IMR-90 (cell line): ENCODE measurements at regions not wholly inside any gene's neighbourhood (a gene's known extent, or its start where the extent isn't known, plus 50 kb on each side); places are given as distances from the start of the nearest gene placed in this dataset.

ENCODE experiments used
- ATAC-seq: fragments of 200-7000 bp; cut with Tn5 transposase; 2 replicates; pipeline ENCODE4 v1.9.1; 2020; ENCODE audit warnings: low read depth, mild to moderate bottlenecking, moderate library complexity
- BruUV-seq: library from RNA; stranded (reverse); fragments of 400-500 nt; replicated peaks from 2 replicates; lab custom pipeline; 2021; lab: Mats Ljungman, UMichigan
- CTCF ChIA-PET: fragments of 300-600 bp; formaldehyde crosslinking; extraction: SDS; loops from one replicate; lab custom pipeline; 2021; ENCODE audit warnings: antibody characterized with exemption; lab: Yijun Ruan, JAX
- POLR2A ChIA-PET: fragments of 300-600 bp; sonication (Branson Sonifier 250); formaldehyde crosslinking; loops from one replicate; lab custom pipeline; 2022; ENCODE audit warnings: antibody characterized with exemption; ENCODE audit not compliant: unreplicated experiment; lab: Charles Lee
- DNase-seq: peaks from one replicate; pipeline ENCODE4 v3.0.0; 2013
- H2AFZ ChIP-seq: replicated peaks from 2 replicates; pipeline ENCODE3; 2013; ENCODE audit warnings: low read length, mild to moderate bottlenecking; ENCODE audit not compliant: poor library complexity
- H2AK5ac ChIP-seq: 2 replicates; pipeline ENCODE4 v1.6.1; 2013; ENCODE audit warnings: low read depth, low read length, inconsistent platforms
- H2AK9ac ChIP-seq: replicated peaks from 2 replicates; pipeline ENCODE3; 2013; ENCODE audit warnings: mild to moderate bottlenecking, low read depth, low read length, moderate library complexity; ENCODE audit not compliant: poor library complexity
- H2BK120ac ChIP-seq: 2 replicates; pipeline ENCODE4 v1.6.1; 2013; ENCODE audit warnings: low read depth, low read length, inconsistent platforms
- H2BK15ac ChIP-seq: 3 replicates; pipeline ENCODE4 v1.6.1; 2013; ENCODE audit warnings: low read depth, low read length, inconsistent platforms
- H2BK20ac ChIP-seq: 2 replicates; pipeline ENCODE4 v1.6.1; 2013; ENCODE audit warnings: low read depth, mild to moderate bottlenecking, inconsistent platforms, low read length, moderate library complexity
- H2BK5ac ChIP-seq: 2 replicates; pipeline ENCODE4 v1.6.1; 2013; ENCODE audit warnings: mild to moderate bottlenecking, low read depth, low read length, inconsistent platforms; ENCODE audit not compliant: poor library complexity, severe bottlenecking
- H3K14ac ChIP-seq: replicated peaks from 2 replicates; pipeline ENCODE4 v1.6.1; 2013; ENCODE audit warnings: low read depth, low read length, inconsistent platforms
- H3K18ac ChIP-seq: 2 replicates; pipeline ENCODE4 v1.6.1; 2013; ENCODE audit warnings: low read depth, low read length, control low read depth
- H3K23ac ChIP-seq: 2 replicates; pipeline ENCODE4 v1.6.1; 2013; ENCODE audit warnings: low read depth, low read length, inconsistent platforms
- H3K27ac ChIP-seq: 2 replicates; pipeline ENCODE4 v1.5.1; 2013; ENCODE audit warnings: mild to moderate bottlenecking, control low read depth, low read length; ENCODE audit not compliant: insufficient read depth
- H3K27me3 ChIP-seq: 2 replicates; pipeline ENCODE4 v1.6.1; 2013; ENCODE audit warnings: low read length; ENCODE audit not compliant: control insufficient read depth, insufficient read depth
- H3K36me3 ChIP-seq: 2 replicates; pipeline ENCODE4 v1.6.1; 2013; ENCODE audit warnings: low read length, mixed read lengths; ENCODE audit not compliant: control insufficient read depth, insufficient read depth
- H3K4ac ChIP-seq: 2 replicates; pipeline ENCODE4 v1.6.1; 2013; ENCODE audit warnings: low read depth, low read length, inconsistent platforms
- H3K4me1 ChIP-seq: 2 replicates; pipeline ENCODE4 v1.6.1; 2013; ENCODE audit warnings: low read length, mixed read lengths; ENCODE audit not compliant: control insufficient read depth, insufficient read depth
- H3K4me2 ChIP-seq: 2 replicates; pipeline ENCODE4 v1.6.1; 2013; ENCODE audit warnings: low read depth, mild to moderate bottlenecking, control low read depth, low read length, moderate library complexity
- H3K4me3 ChIP-seq: 2 replicates; pipeline ENCODE4 v1.5.1; 2013; ENCODE audit warnings: low read depth, mild to moderate bottlenecking, control low read depth, low read length, moderate library complexity; ENCODE audit not compliant: insufficient read depth
- H3K56ac ChIP-seq: 2 replicates; pipeline ENCODE4 v1.6.1; 2013; ENCODE audit warnings: low read length, inconsistent platforms; ENCODE audit not compliant: insufficient read depth; ENCODE audit errors: extremely low read depth
- H3K79me1 ChIP-seq, 2 experiments: 2 replicates each; pipeline ENCODE4 v1.6.1; 2013; ENCODE audit warnings: low read length in 2 of 2, inconsistent platforms in 1 of 2, low read depth in 1 of 2
- H3K9ac ChIP-seq: 2 replicates; pipeline ENCODE4 v1.6.1; 2013; ENCODE audit warnings: low read depth, low read length, control low read depth
- H3K9me1 ChIP-seq: 2 replicates; pipeline ENCODE4 v1.6.1; 2013; ENCODE audit warnings: low read length, inconsistent platforms; ENCODE audit not compliant: insufficient read depth
- H3K9me3 ChIP-seq: 2 replicates; pipeline ENCODE4 v1.6.1; 2013; ENCODE audit warnings: low read length; ENCODE audit not compliant: control insufficient read depth, insufficient read depth
- H4K20me1 ChIP-seq: 2 replicates; pipeline ENCODE4 v1.6.1; 2013; ENCODE audit warnings: low read length, inconsistent platforms; ENCODE audit not compliant: insufficient read depth
- H4K5ac ChIP-seq: 2 replicates; pipeline ENCODE4 v1.6.1; 2013; ENCODE audit warnings: mild to moderate bottlenecking, low read depth, low read length, control low read depth
- H4K8ac ChIP-seq, 2 experiments: 2 replicates each; pipeline ENCODE4 v1.6.1; 2013; ENCODE audit warnings: low read depth in 2 of 2, low read length in 2 of 2, control low read depth in 1 of 2, inconsistent platforms in 1 of 2
- H4K91ac ChIP-seq: 2 replicates; pipeline ENCODE4 v1.6.1; 2013; ENCODE audit warnings: low read depth, low read length, inconsistent platforms; ENCODE audit not compliant: insufficient read depth
- BHLHE40 ChIP-seq: fragments of 150-350 bp; IDR thresholded peaks from 2 replicates; pipeline ENCODE4 v1.6.1; 2016; ENCODE audit warnings: mild to moderate bottlenecking, low read depth, low read length
- CEBPB ChIP-seq: IDR thresholded peaks from 2 replicates; pipeline ENCODE4 v1.6.1; 2012; ENCODE audit warnings: low read depth, low read length, improper control_type of control experiment
- CHD1 ChIP-seq: IDR thresholded peaks from 2 replicates; pipeline ENCODE4 v1.6.1; 2012; ENCODE audit warnings: low read depth, low read length, improper control_type of control experiment
- FOS ChIP-seq: fragments of 150-350 bp; IDR thresholded peaks from 2 replicates; pipeline ENCODE4 v1.6.1; 2016; ENCODE audit warnings: low read depth, low read length
- MAFK ChIP-seq: IDR thresholded peaks from 2 replicates; pipeline ENCODE4 v1.6.1; 2012; ENCODE audit warnings: low read depth, low read length, improper control_type of control experiment
- MAZ ChIP-seq: IDR thresholded peaks from 2 replicates; pipeline ENCODE4 v1.6.1; 2012; ENCODE audit warnings: low read depth, mild to moderate bottlenecking, low read length, improper control_type of control experiment, moderate library complexity, borderline replicate concordance
- MXI1 ChIP-seq: IDR thresholded peaks from 2 replicates; pipeline ENCODE4 v1.6.1; 2012; ENCODE audit warnings: low read depth, mild to moderate bottlenecking, low read length, moderate library complexity, borderline replicate concordance
- NFE2L2 ChIP-seq: fragments of 150-350 bp; IDR thresholded peaks from 2 replicates; pipeline ENCODE4 v1.6.1; 2016; ENCODE audit warnings: low read depth, mild to moderate bottlenecking, low read length
- POLR2A ChIP-seq: IDR thresholded peaks from 2 replicates; pipeline ENCODE4 v1.6.1; 2012; ENCODE audit warnings: mild to moderate bottlenecking, low read depth, low read length
- RAD21 ChIP-seq: IDR thresholded peaks from 2 replicates; pipeline ENCODE4 v1.6.1; 2012; ENCODE audit warnings: low read length, improper control_type of control experiment
- RCOR1 ChIP-seq: IDR thresholded peaks from 2 replicates; pipeline ENCODE4 v1.6.1; 2012; ENCODE audit warnings: mild to moderate bottlenecking, low read length, improper control_type of control experiment; ENCODE audit not compliant: insufficient replicate concordance
- RFX5 ChIP-seq: IDR thresholded peaks from 2 replicates; pipeline ENCODE4 v1.8.0; 2012; ENCODE audit warnings: low read depth, mild to moderate bottlenecking, low read length, moderate library complexity
- SMC3 ChIP-seq: fragments of 150-350 bp; IDR thresholded peaks from 2 replicates; pipeline ENCODE4 v1.6.1; 2016; ENCODE audit warnings: low read depth, mild to moderate bottlenecking, antibody characterized with exemption, low read length, moderate library complexity
- WGBS, 2 experiments: methylation state at CpG; one replicate each; pipeline versions ENCODE4 v1.1.5 to v1.1.7; 2013; ENCODE audit warnings: missing lambda C conversion rate in 2 of 2; ENCODE audit not compliant: insufficient read length in 1 of 2; ENCODE audit errors: extremely low coverage in 2 of 2; 5-methylcytosine and 5-hydroxymethylcytosine counted together
- dilution Hi-C: fragments of 300-500 bp; cut with HindIII; formaldehyde crosslinking; loops from one replicate; pipeline ENCODE4 v1.14.3; 2018; ENCODE audit warnings: low sequenced_read_pairs; ENCODE audit not compliant: unreplicated experiment
- in situ Hi-C: fragments of 300-500 bp; cut with MboI; formaldehyde crosslinking; loops from 3 replicates; pipeline ENCODE4 v1.14.3; 2019; ENCODE audit warnings: low sequenced_read_pairs, inconsistent platforms, mixed read lengths
- intact Hi-C: fragments of 100-400 bp; cut with micrococcal nuclease; formaldehyde crosslinking; loops from 2 replicates; pipeline ENCODE4 v1.10.0; 2022
- TF ChIP-seq, protein P1 (sequence below): fragments of 150-350 bp; IDR thresholded peaks from 2 replicates; pipeline ENCODE4 v1.6.1; 2017; ENCODE audit warnings: mild to moderate bottlenecking, antibody characterized with exemption, low read length, low read depth
- TF ChIP-seq, protein P2 (sequence below): fragments of 150-350 bp; IDR thresholded peaks from 2 replicates; pipeline ENCODE4 v1.6.1; 2016; ENCODE audit warnings: low read depth, mild to moderate bottlenecking, low read length, moderate library complexity, borderline replicate concordance
- TF ChIP-seq, protein P3 (sequence below): conservative IDR thresholded peaks from 2 replicates; pipeline ENCODE4 v1.5.1; 2012; ENCODE audit warnings: mild to moderate bottlenecking, low read depth, low read length, improper control_type of control experiment

DNA sequence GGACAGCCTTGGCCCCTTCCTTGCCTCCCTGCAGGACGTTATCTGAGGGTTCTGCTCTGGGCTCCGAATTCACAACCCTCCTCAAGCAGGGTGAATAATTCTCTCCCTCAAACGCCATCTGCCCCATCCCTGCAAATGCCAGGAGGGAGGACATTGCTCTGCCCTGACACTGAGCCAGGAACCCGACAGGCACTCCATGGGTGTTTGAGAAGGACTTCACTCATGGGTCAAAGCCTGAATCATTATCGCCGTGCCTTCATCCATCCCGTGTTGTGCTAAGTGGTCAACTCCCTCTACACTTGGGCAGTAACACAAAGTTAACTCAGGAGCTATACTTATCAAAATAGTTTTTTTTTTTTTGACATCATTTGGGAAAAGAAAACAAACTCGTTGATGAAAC, 261.8 kb upstream of the IGF1R start:
- H2AK9ac ChIP-seq: no peak overlapping the region
- no peak overlapping the region for H3K4ac ChIP-seq
- no peak overlapping the region for H4K5ac ChIP-seq
- H3K9me1 ChIP-seq: no peaks in the 10 kb centered on the region
- ATAC-seq (no peak), DNase-seq (no peak)
- H2AK5ac ChIP-seq: no peak overlapping the region
- H3K4me2 ChIP-seq: no peak overlapping the region
- no peaks in the 10 kb centered on the region; the same call in 1 of the 2 replicates for H3K9me3 ChIP-seq
- H3K23ac ChIP-seq: no peak overlapping the region
- H3K9ac ChIP-seq: no peak overlapping the region
- dilution Hi-C loops (no loop called here), intact Hi-C loops (no loop called here), in situ Hi-C loops (no loop called here)
- no peak overlapping the region for H2BK5ac ChIP-seq
- no peaks in the 10 kb centered on the region for H3K4me1 ChIP-seq
- no peak overlapping the region for H3K4me3 ChIP-seq
- H2BK20ac ChIP-seq: no peak overlapping the region
- no peak overlapping the region for H4K8ac ChIP-seq
- H2AFZ ChIP-seq: no peak overlapping the region
- H3K27me3 ChIP-seq: no peaks in the 10 kb centered on the region
- no peak overlapping the region for H3K56ac ChIP-seq
- BruUV-seq: no TSS peak
- WGBS, 2 experiments: no CpG with 5 or more reads among the region's 8 CpGs
- no peak overlapping the region for H4K91ac ChIP-seq
- H2BK120ac ChIP-seq: no peak overlapping the region
- no peaks in the 10 kb centered on the region for H3K79me1 ChIP-seq
- H3K27ac ChIP-seq: no peak overlapping the region
- H3K14ac ChIP-seq: no peak overlapping the region
- ChIA-PET POLR2A (no interaction called here), CTCF (no interaction called here)
- TF ChIP-seq BHLHE40 (no peak), NFE2L2 (no peak), RAD21 (no peak), MXI1 (no peak), MAFK (no peak), POLR2A (no peak), RCOR1 (no peak), FOS (no peak), CEBPB (no peak), SMC3 (no peak), CHD1 (no peak), RFX5 (no peak), MAZ (no peak)
- TF ChIP-seq, protein P1, sequence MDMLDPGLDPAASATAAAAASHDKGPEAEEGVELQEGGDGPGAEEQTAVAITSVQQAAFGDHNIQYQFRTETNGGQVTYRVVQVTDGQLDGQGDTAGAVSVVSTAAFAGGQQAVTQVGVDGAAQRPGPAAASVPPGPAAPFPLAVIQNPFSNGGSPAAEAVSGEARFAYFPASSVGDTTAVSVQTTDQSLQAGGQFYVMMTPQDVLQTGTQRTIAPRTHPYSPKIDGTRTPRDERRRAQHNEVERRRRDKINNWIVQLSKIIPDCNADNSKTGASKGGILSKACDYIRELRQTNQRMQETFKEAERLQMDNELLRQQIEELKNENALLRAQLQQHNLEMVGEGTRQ: no peak
- TF ChIP-seq, protein P2, sequence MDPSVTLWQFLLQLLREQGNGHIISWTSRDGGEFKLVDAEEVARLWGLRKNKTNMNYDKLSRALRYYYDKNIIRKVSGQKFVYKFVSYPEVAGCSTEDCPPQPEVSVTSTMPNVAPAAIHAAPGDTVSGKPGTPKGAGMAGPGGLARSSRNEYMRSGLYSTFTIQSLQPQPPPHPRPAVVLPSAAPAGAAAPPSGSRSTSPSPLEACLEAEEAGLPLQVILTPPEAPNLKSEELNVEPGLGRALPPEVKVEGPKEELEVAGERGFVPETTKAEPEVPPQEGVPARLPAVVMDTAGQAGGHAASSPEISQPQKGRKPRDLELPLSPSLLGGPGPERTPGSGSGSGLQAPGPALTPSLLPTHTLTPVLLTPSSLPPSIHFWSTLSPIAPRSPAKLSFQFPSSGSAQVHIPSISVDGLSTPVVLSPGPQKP: no peak
- TF ChIP-seq, protein P3, sequence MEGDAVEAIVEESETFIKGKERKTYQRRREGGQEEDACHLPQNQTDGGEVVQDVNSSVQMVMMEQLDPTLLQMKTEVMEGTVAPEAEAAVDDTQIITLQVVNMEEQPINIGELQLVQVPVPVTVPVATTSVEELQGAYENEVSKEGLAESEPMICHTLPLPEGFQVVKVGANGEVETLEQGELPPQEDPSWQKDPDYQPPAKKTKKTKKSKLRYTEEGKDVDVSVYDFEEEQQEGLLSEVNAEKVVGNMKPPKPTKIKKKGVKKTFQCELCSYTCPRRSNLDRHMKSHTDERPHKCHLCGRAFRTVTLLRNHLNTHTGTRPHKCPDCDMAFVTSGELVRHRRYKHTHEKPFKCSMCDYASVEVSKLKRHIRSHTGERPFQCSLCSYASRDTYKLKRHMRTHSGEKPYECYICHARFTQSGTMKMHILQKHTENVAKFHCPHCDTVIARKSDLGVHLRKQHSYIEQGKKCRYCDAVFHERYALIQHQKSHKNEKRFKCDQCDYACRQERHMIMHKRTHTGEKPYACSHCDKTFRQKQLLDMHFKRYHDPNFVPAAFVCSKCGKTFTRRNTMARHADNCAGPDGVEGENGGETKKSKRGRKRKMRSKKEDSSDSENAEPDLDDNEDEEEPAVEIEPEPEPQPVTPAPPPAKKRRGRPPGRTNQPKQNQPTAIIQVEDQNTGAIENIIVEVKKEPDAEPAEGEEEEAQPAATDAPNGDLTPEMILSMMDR: no peak
- no peak overlapping the region for H3K18ac ChIP-seq
- no peaks in the 10 kb centered on the region for H3K36me3 ChIP-seq
- H2BK15ac ChIP-seq: no peak overlapping the region
- H4K20me1 ChIP-seq: no peaks in the 10 kb centered on the region
